Activated naive CD4-positive, alpha-beta T cell treated with anti-CD3 and anti-CD28 coated beads, Interleukin-2, amount 50 U/mL, for 16 hours (primary cell): ENCODE measurements at regions not wholly inside any gene's neighbourhood (a gene's known extent, or its start where the extent isn't known, plus 50 kb on each side); places are given as distances from the start of the nearest gene placed in this dataset.
"Not testable (repeated sequence)": the region's sequence is repeated elsewhere in the genome, so short reads cannot be mapped to it uniquely, and the experiment has no call there.

ENCODE experiments used
- DNase-seq: peaks from one replicate; pipeline ENCODE4 v3.0.0-alpha.2; 2020

- no peak for DNase-seq
Observed at GRCh38 chr13:33561627-33562026, 256.3 kb upstream of the RFC3 start.

- no peak for DNase-seq
Observed at GRCh38 chr13:33571618-33572017, 246.3 kb upstream of the RFC3 start.

GRCh38 chr13:33572322-33572721 lies 245.6 kb upstream of the RFC3 start:
- not testable (repeated sequence) for DNase-seq

DNA sequence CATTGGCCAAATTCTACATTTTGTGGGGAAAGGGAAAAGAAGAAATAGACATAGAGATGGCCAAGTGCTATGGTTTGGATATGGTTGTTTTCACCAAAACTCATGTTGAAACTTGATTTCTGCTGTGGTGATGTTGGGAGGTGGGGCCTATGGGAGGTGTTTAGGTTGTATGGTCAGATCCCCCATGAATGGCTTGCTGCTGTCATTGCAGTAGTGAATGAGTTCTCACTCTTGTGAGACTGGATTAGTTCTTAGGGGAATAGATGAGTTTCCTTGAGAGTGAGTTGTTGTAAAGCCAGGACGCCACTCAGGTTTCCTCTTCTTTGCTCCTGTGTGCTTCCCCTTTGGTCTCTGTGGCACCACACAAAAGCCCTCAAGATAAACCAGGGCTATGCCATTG lies 242.6 kb upstream of the RFC3 start:
- no peak for DNase-seq

GRCh38 chr13:33577007-33577406 lies 240.9 kb upstream of the RFC3 start:
- no peak for DNase-seq

DNA sequence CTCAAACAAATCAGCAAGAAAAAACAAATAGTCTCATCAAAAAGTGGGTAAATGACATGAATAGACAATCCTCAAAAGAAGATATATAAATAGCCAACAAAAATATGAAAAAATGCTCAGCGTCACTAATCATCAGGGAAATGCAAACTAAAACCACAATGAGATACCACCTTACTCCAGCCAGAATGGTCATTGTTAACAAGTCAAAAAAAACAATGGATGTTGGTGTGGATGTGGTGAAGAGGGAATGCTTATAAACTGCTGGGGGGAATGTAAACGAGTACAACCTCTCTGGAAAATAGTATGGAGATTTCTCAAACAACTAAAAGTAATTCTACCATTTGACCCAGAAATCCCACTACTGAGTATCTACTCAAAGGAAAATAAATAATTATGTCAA lies 239.2 kb upstream of the RFC3 start:
- DNase-seq, result no peak

DNA sequence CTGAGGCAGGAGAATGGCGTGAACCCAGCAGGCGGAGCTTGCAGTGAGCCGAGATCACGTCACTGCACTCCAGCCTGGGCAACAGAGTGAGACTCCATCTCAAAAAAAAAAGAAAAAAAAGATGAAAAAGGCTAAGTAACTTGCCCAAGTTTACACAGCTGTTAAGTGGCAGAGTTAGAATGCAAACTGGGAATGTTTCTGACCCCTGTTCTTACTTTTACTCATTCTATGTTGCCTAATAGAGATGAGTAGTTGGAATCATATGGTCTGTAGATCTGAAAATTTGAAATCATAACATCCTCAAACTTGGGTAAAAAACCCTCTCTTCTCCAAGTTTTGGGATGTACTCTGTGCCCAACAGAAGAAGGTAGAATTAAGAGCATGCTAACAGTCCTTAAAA lies 235.8 kb upstream of the RFC3 start:
- DNase-seq, result no peak

- DNase-seq, result no peak
Observed at GRCh38 chr13:33583398-33583797, 234.6 kb upstream of the RFC3 start.

DNA sequence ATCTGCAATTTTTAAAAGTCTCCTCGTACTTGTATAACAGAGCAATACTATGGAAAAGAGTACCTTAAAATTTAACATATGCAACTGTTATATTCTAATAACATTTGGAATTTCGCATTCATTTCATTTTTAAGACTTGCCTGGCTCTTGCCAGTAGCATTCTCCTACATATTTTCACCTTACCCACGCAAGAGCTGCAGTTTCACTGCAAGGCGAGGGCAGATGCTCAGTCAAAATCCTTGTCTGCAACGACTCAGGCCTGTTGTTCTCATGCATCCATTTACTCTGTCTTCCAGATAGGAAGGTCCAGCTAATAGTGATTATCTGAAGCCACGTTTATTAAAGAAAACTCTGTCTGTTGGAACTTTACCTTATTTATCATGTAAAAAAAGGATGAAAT lies 227.0 kb upstream of the RFC3 start:
- DNase-seq, result no peak

DNA sequence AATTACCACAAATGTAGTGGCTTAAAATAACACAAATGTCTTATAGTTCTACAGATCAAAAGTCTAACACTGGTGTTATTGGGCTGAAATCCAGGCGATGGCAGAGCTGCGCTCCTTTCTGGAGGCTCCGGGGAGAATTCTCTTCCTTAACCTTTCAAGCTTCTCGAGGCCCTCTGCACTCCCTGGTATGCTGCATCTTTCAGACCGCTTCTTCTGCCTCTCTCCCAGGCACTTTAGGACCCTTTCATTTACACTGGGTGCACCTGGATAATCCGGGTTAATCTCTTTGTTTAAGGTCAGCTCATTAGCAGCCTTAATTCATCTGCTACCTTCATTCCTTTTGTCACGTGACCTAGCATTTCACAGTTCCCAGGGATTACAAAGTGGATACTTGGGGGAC lies 211.3 kb upstream of the RFC3 start:
- DNase-seq, result no peak

GRCh38 chr13:33610438-33611120 lies 207.4 kb upstream of the RFC3 start:
- no peak for DNase-seq

- DNase-seq, result no peak
Observed at GRCh38 chr13:33611121-33611805, 206.7 kb upstream of the RFC3 start.

GRCh38 chr13:33612641-33613638 lies 205.0 kb upstream of the RFC3 start:
- DNase-seq, result no peak

DNA sequence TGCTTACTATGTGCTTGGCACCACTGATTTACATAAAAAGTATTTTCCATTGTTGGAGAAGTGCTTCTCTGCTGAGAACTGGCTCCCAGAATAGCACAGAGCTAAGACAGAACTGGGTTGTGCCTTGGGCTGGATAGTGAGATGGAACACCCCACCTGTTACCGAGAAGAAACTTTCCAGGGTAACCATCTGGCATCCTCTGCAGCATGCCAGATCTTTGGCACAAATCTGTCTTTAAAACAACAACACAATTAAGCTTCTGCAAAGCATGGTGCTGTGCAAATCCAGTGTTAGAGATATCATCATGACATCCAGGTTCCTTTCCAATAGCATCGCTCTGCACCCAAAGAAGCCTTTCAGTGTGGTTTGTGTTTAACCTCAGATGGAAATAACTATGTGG lies 202.5 kb upstream of the RFC3 start:
- no peak for DNase-seq

DNA sequence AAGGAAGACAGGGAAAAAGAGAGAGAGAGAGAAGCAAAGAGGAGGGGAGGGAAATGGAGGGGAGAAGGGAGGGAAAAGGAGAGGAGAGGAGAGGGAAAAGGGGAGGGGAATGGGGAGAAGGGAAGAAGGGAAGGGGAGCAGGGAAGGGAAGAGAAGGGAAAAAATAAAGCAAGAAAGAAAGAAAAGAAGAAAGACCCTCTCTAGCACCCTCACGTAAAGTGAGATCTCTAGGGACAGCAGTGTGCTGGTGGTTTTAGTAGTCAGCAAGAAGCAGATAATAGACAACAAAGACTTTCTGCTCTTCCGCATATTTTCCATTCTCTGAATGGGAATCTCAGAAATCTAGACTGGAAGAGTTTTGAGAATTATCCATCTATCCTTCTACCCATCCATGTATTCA lies 201.8 kb upstream of the RFC3 start:
- no peak for DNase-seq

GRCh38 chr13:33617055-33617454 lies 200.9 kb upstream of the RFC3 start:
- DNase-seq, result no peak

DNA sequence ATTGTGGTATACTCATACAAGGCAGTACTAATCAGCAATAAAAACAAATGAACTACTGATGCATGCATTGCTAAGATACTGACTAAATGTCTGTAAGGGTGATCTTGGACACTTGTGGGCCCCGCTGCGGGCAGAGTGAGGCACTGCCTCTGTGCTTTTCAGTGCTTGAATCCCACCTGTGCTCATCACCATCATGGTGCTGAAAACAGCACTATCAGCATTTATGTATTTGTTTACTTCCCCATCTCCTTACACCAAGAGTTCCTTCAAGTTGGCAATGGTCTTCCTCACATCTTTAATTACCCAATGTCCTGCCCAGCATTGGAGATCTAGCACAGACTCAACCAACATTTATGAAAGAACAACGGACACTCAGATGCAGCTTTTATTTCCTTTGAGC lies 193.7 kb upstream of the RFC3 start:
- DNase-seq, result no peak

- no peak for DNase-seq
Observed at GRCh38 chr13:33624740-33625139, 193.2 kb upstream of the RFC3 start.

DNA sequence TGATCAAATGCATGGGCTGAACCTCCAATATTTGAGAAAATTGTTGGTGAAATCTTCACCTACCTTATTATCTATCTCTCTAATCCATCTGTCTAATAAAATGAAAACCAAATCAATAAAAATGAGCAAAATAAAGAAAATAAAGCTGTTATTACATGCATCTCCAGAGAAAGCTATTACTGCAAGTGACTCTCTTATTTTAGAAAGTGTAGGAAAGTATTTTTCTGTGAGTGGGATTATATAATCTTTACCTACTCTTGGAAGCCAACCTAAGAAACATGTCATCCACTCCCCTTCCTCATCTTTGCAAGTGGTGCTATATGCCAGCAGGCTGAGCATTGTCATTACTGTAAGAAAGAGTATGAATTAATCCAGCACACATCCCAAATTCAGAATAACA lies 191.5 kb upstream of the RFC3 start:
- no peak for DNase-seq

DNA sequence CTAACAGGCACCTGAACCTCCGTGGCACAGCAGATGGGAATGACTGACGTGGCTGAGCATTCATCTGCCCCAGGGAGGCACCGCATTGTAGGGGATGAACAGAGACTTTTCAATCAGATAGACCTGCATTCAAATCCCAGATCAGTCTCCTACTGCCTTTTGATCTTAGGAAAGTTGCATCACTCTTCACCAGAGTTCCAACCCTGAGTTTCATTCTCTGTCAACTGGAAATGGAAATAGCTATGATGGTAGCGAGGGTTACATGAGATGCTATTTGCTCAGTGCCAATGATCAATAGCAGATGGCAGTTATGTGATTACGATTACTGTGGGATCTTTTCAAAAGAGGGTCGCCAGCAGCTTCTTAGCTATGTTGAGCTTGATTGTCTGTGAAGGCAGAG lies 189.3 kb upstream of the RFC3 start:
- no peak for DNase-seq

DNA sequence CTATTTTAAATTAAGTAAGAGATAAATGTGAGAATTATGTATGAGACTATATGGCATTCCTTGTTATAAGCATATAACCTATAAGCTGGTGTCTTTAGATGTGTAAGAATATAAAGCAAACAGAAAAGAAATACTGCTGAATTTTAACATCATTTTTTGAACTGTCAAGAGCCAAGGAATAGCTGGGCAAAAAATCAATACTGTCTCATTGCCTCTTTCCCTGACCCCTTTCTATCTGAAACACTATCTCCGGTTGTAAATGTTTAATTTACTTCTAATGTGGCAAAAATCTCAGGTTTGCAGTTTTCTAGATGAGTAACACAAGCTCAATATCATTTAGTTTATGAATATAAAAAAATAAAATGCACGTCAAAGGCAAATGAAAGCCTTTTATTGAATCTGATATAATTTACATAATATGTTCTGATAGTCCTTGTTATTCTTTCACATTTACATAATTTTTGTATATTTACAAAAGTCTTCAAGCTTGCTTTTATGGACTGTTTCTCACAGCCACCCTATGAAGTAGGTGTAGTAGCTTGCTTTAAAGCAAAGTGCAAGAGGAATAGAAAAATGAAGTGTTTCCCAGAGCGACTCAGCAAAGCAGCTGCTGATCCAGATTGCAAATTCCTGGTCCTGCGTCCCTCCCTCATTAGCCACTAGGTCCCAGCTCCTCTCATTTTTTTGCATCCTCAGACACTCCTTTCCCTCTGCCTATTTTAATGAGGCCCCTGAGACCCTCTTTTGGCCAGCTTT lies 188.2 kb upstream of the RFC3 start:
- DNase-seq, result no peak

DNA sequence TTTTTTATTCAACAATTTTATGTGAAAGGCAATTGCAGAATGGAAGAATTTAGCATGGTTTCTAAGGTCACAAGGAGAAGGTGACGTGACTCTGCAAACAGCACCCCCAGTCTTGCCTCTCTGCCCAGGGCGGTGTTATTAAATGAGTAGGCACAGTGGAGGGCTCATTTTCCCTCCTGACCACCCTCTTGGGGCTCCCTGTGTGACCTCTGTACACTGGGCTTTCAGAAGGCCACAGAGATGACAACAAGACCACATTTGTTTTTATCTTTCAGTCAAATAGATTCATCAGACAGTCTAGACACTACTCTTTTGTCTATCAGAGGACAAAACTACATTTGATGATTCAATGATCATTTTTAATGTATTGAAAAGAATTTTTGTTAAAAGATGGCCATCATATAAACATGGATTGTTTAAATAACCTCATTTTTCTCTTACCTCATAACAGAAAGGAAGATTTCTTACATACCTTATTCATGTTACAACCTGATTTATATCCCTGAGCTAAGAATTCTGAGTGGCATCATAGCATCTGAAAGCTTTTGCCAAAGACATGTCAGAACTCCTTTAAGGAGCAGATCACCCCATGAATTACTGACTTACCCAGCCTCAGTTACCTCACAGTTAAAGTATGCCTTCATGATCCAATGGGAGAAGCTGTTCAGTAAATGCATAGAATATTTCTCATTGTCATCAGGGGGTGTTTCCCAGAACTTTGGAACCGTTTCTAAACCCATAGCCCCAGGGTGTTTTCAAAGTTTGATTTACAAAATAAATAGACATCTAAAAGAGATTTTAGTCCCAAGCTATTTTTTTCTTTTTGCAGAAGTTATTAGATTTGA lies 184.0 kb upstream of the RFC3 start:
- no peak for DNase-seq
